ENCODE measurements at regions not wholly inside any gene's neighbourhood (a gene's known extent, or its start where the extent isn't known, plus 50 kb on each side); places are given as distances from the start of the nearest gene placed in this dataset.

- TF ChIP-seq CBX5 (IDR thresholded peaks at IDR 0.05; ENCODE audit: low read depth) (no peak), MXI1 (IDR thresholded peaks at IDR 0.05; ENCODE audit: low read depth, low read length) (no peak), EP300 (IDR thresholded peaks at IDR 0.05; ENCODE audit: borderline replicate concordance in 1 of 2, control insufficient read depth in 1 of 2, low read depth in 2 of 2, low read length in 2 of 2) (no peak), ETV6 (conservative IDR thresholded peaks at IDR 0.05 in 1 of 2, IDR thresholded peaks at IDR 0.05 in 1 of 2; ENCODE audit: borderline replicate concordance in 1 of 2, low read depth in 1 of 2) (no peak), NRF1 (conservative IDR thresholded peaks at IDR 0.05; ENCODE audit: low read depth, low read length) (no peak), RAD51 (IDR thresholded peaks at IDR 0.05) (no peak), USF1 (IDR thresholded peaks at IDR 0.05; ENCODE audit: borderline replicate concordance, extremely low read length, insufficient read depth, low read depth, low read length) (no peak), TCF12 (IDR thresholded peaks at IDR 0.05; ENCODE audit: low read depth, low read length) (no peak), ZZZ3 (IDR thresholded peaks at IDR 0.05; ENCODE audit: control insufficient read depth, insufficient read length, low read depth) (no peak), ATF2 (IDR thresholded peaks at IDR 0.05; ENCODE audit: low read length) (no peak), SIN3A (IDR thresholded peaks at IDR 0.05; ENCODE audit: low read depth, low read length) (no peak), ZBTB33 (IDR thresholded peaks at IDR 0.05) (no peak), DPF2 (IDR thresholded peaks at IDR 0.05) (no peak), CTCF (IDR thresholded peaks at IDR 0.05 in 2 of 3, conservative IDR thresholded peaks at IDR 0.05 in 1 of 3; ENCODE audit: control insufficient read depth in 2 of 3, extremely low read depth in 1 of 3, insufficient read depth in 1 of 3, low read depth in 3 of 3, low read length in 3 of 3) (no peak)
- no peak overlapping the region for H3K4me2 ChIP-seq (ENCODE audit: control insufficient read depth, insufficient read depth)
- ATAC-seq = no peak
- no peaks in the 10 kb centered on the region for H3K79me2 ChIP-seq (ENCODE audit: control insufficient read depth, insufficient read depth, low read length)
- ChIA-PET RAD21 (ENCODE audit: unreplicated experiment) (no interaction called here), POLR2A (no interaction called here), SMC1A (ENCODE audit: uncharacterized antibody, unreplicated experiment) (interaction anchor here (1.1 kb wide), 1 partner anchor 10 kb away, joined by 7 read pairs; no protein-coding TSS in a partner anchor), CTCF (no interaction called here)
- no peak for FAIRE-seq
- WGBS (ENCODE audit: insufficient coverage, insufficient replicate concordance, low lambda C conversion rate, missing lambda C conversion rate) = 25% methylated on average over 12 of the region's 12 CpGs
- in situ Hi-C loops (cut with MboI) (no loop called here), intact Hi-C loops (cut with micrococcal nuclease; ENCODE audit: unreplicated experiment) (no loop called here)
- no peaks in the 10 kb centered on the region for H3K27me3 ChIP-seq (replicated peaks in 1 of 2; ENCODE audit: control insufficient read depth in 2 of 2, insufficient read depth in 2 of 2, low read length in 1 of 2)
- H3K27ac ChIP-seq (ENCODE audit: control insufficient read depth, insufficient read depth) = no peak overlapping the region
- no peak overlapping the region for H2AFZ ChIP-seq (ENCODE audit: control insufficient read depth, low read depth, low read length)
- no peaks in the 10 kb centered on the region for H3K4me1 ChIP-seq (ENCODE audit: control insufficient read depth, insufficient read depth, low read length)
- H4K20me1 ChIP-seq (ENCODE audit: control insufficient read depth, insufficient read depth) = no peaks in the 10 kb centered on the region
- no peaks in the 10 kb centered on the region for H3K9me3 ChIP-seq (replicated peaks; ENCODE audit: control insufficient read depth, insufficient read depth, low read length)
- no peaks in the 10 kb centered on the region for H3K36me3 ChIP-seq (ENCODE audit: control insufficient read depth in 2 of 2, insufficient read depth in 2 of 2, low read length in 1 of 2)
- no peak for DNase-seq (ENCODE audit: low read depth, low spot score)
- H3K4me3 ChIP-seq = no peak overlapping the region
- H3K9ac ChIP-seq (ENCODE audit: control insufficient read depth, insufficient read depth, low read length) = no peak overlapping the region
- no TSS peak for BruUV-seq (replicated peaks)
Observed at GRCh38 chr13:68982961-68983619, 1124.5 kb upstream of the ATXN8OS start.
